Muscle of leg (tissue), 3 donors: ENCODE measurements at regions not wholly inside any gene's neighbourhood (a gene's known extent, or its start where the extent isn't known, plus 50 kb on each side); places are given as distances from the start of the nearest gene placed in this dataset.
A peak's percentile ranks its signal among the peaks of the same experiment; 100 is the strongest.
"Not testable (repeated sequence)": the region's sequence is repeated elsewhere in the genome, so short reads cannot be mapped to it uniquely, and the experiment has no call there.

Experiments
- DNase-seq: peaks from one replicate; pipeline ENCODE4 v3.0.0; 2013
- H3K27ac ChIP-seq: one replicate; pipeline ENCODE4 v1.5.1; 2013; ENCODE audit warnings: mild to moderate bottlenecking, low read length, control low read depth
- H3K27me3 ChIP-seq: one replicate; pipeline ENCODE4 v1.6.1; 2013; ENCODE audit warnings: low read length; ENCODE audit not compliant: control insufficient read depth, insufficient read depth
- H3K36me3 ChIP-seq: one replicate; pipeline ENCODE4 v1.6.1; 2013; ENCODE audit warnings: low read length; ENCODE audit not compliant: control insufficient read depth, insufficient read depth
- H3K4me1 ChIP-seq: one replicate; pipeline ENCODE4 v1.6.1; 2013; ENCODE audit warnings: low read length; ENCODE audit not compliant: control insufficient read depth, insufficient read depth
- H3K4me3 ChIP-seq: one replicate; pipeline ENCODE4 v1.5.1; 2013; ENCODE audit warnings: low read length, control low read depth
- H3K9me3 ChIP-seq: replicated peaks from 2 replicates; pipeline ENCODE4 v1.6.1; 2013; ENCODE audit warnings: low read depth, low read length; ENCODE audit not compliant: control insufficient read depth
- WGBS: methylation state at CpG from one replicate; pipeline ENCODE4 v1.1.5; 2013; ENCODE audit warnings: missing lambda C conversion rate; ENCODE audit not compliant: insufficient coverage; 5-methylcytosine and 5-hydroxymethylcytosine counted together

GRCh38 chr13:76829572-76830327 lies 56.5 kb downstream of the KCTD12 start:
- H3K27ac ChIP-seq, result peak overlapping the region; percentile 54
- 33% methylated on average over 3 of the region's 9 CpGs for WGBS
- H3K4me1 ChIP-seq, result peaks cover 28% of the 10 kb centered on the region
- DNase-seq, result peak; percentile 71
- H3K27me3 ChIP-seq, result no peaks in the 10 kb centered on the region
- H3K36me3 ChIP-seq, result no peaks in the 10 kb centered on the region
- no peak overlapping the region for H3K4me3 ChIP-seq
- H3K9me3 ChIP-seq, result no peaks in the 10 kb centered on the region

- Histone ChIP-seq H3K27me3 (no peaks in the 10 kb centered on the region), H3K36me3 (no peaks in the 10 kb centered on the region), H3K27ac (no peak overlapping the region), H3K9me3 (no peaks in the 10 kb centered on the region), H3K4me3 (no peak overlapping the region), H3K4me1 (peaks cover 29% of the 10 kb centered on the region)
- no CpG with 5 or more reads among the region's 3 CpGs for WGBS
- no peak for DNase-seq
Measured at GRCh38 chr13:76828316-76828741, 57.9 kb downstream of the KCTD12 start.

GRCh38 chr13:76826527-76826926 lies 59.7 kb downstream of the KCTD12 start:
- Histone ChIP-seq H3K36me3 (no peaks in the 10 kb centered on the region), H3K9me3 (no peaks in the 10 kb centered on the region), H3K27me3 (no peaks in the 10 kb centered on the region), H3K4me1 (peaks cover 29% of the 10 kb centered on the region), H3K4me3 (no peak overlapping the region), H3K27ac (no peak overlapping the region)
- no peak for DNase-seq
- 86% methylated on average over 5 of the region's 5 CpGs for WGBS

- Histone ChIP-seq H3K27ac (peak overlapping the region; percentile 69), H3K4me1 (peaks cover 31% of the 10 kb centered on the region), H3K4me3 (no peak overlapping the region), H3K36me3 (no peaks in the 10 kb centered on the region), H3K27me3 (no peaks in the 10 kb centered on the region), H3K9me3 (no peaks in the 10 kb centered on the region)
- WGBS, result 38% methylated on average over 1 of the region's 1 CpG
- peak; percentile 84 for DNase-seq
Measured at GRCh38 chr13:76825430-76825829, 60.8 kb downstream of the KCTD12 start.

- Histone ChIP-seq H3K36me3 (no peaks in the 10 kb centered on the region), H3K27ac (no peak overlapping the region), H3K9me3 (no peaks in the 10 kb centered on the region), H3K27me3 (no peaks in the 10 kb centered on the region), H3K4me3 (no peak overlapping the region), H3K4me1 (peaks cover 27% of the 10 kb centered on the region)
- no peak for DNase-seq
Measured at GRCh38 chr13:76823969-76824368, 62.2 kb downstream of the KCTD12 start.

- Histone ChIP-seq H3K4me1 (peaks cover 22% of the 10 kb centered on the region), H3K4me3 (no peak overlapping the region), H3K27ac (no peak overlapping the region), H3K9me3 (no peaks in the 10 kb centered on the region), H3K27me3 (no peaks in the 10 kb centered on the region), H3K36me3 (no peaks in the 10 kb centered on the region)
- WGBS, result no CpG with 5 or more reads among the region's 2 CpGs
- peak; percentile 67 for DNase-seq
Measured at GRCh38 chr13:76822698-76823267, 63.4 kb downstream of the KCTD12 start.

GRCh38 chr13:76821222-76821621 lies 65.0 kb downstream of the KCTD12 start:
- peak overlapping the region; percentile 69 for H3K27ac ChIP-seq
- peak; percentile 38 for DNase-seq
- not testable (repeated sequence) for H3K4me3 ChIP-seq, H3K27me3 ChIP-seq, H3K9me3 ChIP-seq, H3K36me3 ChIP-seq
- WGBS, result no CpG with 5 or more reads among the region's 1 CpG
- H3K4me1 ChIP-seq, result peaks cover 21% of the 10 kb centered on the region

- H3K36me3 ChIP-seq, result no peaks in the 10 kb centered on the region
- no peak overlapping the region for H3K4me3 ChIP-seq
- DNase-seq, result peak; percentile 99
- H3K9me3 ChIP-seq, result no peaks in the 10 kb centered on the region
- H3K27ac ChIP-seq, result peak overlapping the region; percentile 69
- peaks cover 17% of the 10 kb centered on the region for H3K4me1 ChIP-seq
- H3K27me3 ChIP-seq, result no peaks in the 10 kb centered on the region
- WGBS, result 60% methylated on average over 1 of the region's 4 CpGs
Measured at GRCh38 chr13:76820759-76821158, 65.4 kb downstream of the KCTD12 start.

- Histone ChIP-seq H3K4me3 (no peak overlapping the region), H3K27me3 (no peaks in the 10 kb centered on the region), H3K9me3 (no peaks in the 10 kb centered on the region), H3K4me1 (peaks cover 27% of the 10 kb centered on the region), H3K27ac (no peak overlapping the region), H3K36me3 (no peaks in the 10 kb centered on the region)
- DNase-seq, result no peak
- WGBS, result 78% methylated on average over 2 of the region's 5 CpGs
Measured at GRCh38 chr13:76816394-76816793, 69.8 kb downstream of the KCTD12 start.

- Histone ChIP-seq H3K36me3 (no peaks in the 10 kb centered on the region), H3K27ac (no peak overlapping the region), H3K9me3 (no peaks in the 10 kb centered on the region), H3K4me1 (peaks cover 24% of the 10 kb centered on the region), H3K4me3 (no peak overlapping the region), H3K27me3 (no peaks in the 10 kb centered on the region)
- WGBS, result no CpG with 5 or more reads among the region's 2 CpGs
- DNase-seq, result no peak
Measured at GRCh38 chr13:76815344-76815743, 70.9 kb downstream of the KCTD12 start.
